ENCODE measurements at regions not wholly inside any gene's neighbourhood (a gene's known extent, or its start where the extent isn't known, plus 50 kb on each side); places are given as distances from the start of the nearest gene placed in this dataset.

DNA sequence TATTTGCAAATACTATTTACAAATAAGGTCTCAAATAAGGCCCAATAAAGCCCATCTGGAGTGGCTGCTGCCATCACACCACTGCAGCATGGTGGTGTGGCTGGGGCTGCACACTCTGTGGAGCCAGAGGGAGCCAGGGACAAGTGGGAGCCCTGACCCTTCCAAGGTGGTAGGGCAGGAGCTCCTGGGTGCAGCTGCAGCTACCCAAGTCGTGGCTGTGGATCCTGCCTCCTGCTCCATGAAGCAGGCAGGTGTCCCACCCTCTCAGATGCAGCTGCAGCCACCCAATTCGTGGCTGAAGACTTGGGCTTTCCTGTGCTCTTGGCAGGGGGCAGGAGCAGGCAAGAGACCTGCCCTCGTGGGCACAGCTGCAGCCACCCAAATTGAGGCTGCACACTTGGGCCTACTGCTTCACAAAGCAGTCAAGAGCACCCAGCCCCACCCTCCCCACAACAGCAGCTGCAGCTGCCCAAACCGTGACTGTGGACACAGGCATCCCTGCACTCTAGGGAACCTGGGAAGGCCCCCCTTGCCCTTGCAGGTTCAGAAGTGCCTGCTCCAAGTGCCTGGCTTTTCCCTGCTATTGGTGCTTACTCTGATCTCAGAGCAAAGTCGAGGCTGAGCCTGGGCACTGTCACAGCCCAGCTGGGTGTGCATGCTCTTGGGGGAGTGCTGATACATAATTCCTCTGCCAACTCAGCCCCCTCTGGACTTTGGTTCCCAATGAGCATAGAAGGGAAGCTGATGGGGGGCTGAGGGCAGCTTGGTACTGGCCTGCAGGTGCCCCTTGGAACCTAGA lies 614.8 kb downstream of the PCDH18 start:
- no peak for DNase-seq

DNA sequence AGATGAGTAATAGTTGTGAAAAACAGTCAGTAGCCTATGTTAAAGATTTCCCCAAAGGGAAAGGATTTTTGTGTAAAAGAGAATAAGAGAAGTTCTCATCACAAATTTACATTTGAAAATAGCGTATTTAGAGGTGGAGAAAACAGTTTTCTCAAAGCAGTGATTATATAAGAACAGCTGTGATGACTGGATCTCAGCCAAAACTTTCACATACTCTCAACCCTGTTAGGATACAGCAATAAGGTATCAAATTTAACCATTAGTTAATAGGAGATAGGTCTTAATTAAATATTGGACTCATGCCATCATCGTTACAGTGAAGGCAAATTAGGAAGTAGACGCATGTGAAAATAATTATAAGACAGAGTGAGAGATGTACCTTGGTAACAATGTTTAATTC lies 622.7 kb downstream of the PCDH18 start:
- no peak for DNase-seq

DNA sequence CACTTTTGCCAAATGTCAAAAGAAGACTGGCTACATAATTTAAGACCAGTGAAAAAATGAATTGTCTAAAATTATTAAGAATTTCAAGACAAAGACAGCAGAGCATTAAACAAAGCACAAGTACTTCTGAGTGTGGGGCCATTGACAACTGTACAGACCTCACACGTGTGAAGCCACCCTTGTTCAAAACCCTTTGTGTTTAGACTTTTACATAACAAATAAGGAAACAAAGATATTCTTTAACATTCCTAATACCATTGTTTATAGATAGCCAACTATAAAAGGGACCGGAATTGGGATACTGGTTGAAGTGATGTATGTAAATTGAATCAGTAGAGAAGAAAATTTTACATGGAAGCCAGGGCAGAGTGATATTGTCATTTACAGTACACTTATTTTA lies 624.2 kb downstream of the PCDH18 start:
- DNase-seq: no peak

DNA sequence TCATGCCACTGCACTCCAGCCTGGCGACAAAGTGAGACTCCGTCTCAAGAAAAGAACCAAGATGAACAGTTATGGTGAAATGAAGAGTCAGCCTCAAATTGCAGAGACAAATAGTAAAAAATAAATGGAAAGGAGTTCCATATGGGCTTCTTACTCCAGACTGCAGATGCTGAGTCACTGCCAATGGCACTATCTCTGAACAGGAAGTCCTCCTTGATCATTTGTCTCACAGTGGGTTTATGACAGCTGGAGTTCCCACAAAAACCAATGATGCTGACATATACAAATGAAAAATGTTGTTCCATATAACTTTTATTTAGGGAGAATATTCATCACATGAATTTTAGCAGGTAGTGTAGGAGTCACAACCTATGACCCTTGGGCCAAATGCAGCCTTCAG lies 631.6 kb downstream of the PCDH18 start:
- no peak for DNase-seq

DNA sequence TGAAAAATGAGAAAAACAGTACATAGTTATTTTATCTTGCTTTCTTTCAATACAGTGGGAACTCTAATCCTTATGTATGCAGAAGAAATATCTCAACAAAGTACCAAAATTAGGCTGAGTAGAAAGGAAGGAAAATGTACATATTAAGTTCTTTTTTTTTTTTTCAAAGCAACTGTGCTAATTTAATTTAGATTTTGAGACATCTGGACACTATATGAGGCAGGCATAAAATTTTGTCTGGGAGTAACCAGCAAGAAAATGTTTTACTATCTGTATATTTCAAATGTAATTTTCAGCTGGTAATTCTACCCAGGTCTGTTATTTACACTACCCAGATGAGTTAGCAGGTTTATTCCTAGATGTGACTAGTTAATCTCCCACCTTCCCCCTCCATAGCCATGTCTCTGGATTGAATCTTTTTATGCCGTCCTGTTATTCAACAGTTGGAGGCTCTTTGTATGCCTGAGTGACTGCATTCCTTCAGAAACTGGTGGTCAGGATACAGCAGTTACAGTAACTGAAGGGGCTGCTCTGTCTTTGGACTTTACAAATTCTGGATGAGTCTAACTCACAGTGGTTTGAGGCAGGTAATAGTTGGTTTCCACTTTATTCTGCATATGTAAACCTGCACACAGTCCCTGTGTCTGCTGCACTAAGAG lies 633.6 kb downstream of the PCDH18 start:
- DNase-seq: no peak

DNA sequence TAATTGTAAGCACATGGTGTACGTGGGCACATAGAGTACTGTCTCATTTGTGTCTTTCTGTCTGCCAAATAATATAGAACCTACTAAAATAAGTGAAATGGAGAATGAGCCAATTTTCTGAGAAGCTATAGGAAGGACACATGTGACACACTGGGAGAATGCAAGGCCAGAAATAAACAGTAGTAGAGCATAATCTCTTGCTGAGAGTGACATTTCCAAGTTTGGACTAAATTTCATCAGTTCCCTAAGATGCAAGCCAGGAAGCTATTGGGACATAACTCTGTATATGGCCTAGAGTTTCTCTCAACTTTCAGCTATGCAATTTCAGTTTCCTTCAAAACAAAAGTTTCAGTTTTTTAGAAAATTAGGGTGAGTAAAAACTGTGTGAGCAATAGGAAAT lies 638.7 kb downstream of the PCDH18 start:
- no peak for DNase-seq

DNA sequence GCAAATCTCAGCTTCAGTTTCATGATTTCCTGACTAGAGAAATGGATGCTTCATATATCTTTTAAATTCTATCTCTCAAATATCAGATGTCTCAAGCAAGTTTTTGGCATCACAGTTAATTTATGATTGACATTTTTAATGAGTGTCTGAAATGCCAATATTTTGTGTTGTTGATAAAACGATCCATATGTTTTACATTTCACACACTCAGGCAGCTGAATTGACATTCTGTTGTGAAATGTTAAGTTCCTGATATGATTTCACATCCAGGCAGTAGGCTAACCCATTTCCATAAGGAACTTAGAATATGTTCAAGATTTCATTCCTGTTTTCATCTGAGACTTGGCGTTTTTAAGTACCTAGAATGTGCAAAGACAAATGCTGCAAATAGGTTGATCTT lies 650.6 kb downstream of the PCDH18 start:
- DNase-seq: no peak

DNA sequence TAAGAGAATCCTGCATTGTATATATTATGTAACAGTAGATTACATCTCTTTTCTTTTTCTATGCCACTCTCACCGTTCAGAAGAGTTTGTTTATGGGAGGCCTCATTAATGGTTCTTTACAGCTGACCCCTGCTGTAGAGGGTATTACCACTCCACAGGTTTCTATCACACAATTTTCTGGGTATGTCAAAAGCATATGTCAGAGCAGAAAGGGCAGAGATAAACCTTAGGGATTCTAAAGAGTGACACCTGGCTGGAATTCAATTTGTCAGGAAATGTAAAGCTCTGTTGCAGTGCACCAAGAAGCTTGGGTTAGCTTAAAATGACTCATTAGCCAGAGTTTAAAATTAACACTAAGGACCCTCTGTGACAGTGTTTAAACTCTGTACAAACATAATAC lies 658.7 kb downstream of the PCDH18 start:
- no peak for DNase-seq

DNA sequence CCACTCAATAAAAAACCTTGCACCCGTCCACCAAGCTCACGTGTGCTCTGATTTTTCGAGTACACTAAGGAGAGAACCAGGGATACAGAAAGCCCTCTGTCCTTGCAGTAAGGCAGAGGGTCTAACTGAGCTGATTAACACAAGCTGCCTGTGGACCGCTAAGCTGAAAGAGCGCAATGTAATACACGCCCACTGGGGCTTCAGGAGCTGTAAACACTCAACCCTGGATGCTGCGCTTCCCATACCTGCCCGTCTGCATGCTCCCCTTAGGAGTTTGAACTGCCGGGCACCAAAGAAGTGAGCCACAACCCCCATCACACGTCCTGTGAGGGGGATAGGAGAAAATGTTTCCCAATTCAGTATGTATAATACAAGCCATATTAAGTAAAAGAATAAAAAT lies 664.8 kb downstream of the PCDH18 start:
- DNase-seq: no peak

DNA sequence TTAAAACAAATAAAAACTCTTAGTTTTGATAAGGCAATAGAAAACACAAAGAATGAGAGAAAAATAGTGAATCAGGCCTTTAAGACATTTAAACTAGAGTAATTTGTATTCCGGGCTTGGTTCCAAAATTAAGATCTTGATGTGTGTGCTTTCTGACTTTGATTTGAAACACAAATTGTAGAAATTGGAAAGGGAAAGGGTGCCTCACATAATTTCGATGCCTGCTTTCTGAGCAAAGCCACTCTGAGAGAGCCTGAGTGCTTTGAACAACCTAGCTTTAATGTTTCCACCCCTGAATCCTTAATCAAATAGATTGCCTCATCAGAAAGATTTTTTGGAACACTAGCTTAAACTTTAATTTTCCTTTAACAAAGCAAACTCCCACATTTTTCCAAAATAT lies 666.8 kb downstream of the PCDH18 start:
- DNase-seq: no peak

DNA sequence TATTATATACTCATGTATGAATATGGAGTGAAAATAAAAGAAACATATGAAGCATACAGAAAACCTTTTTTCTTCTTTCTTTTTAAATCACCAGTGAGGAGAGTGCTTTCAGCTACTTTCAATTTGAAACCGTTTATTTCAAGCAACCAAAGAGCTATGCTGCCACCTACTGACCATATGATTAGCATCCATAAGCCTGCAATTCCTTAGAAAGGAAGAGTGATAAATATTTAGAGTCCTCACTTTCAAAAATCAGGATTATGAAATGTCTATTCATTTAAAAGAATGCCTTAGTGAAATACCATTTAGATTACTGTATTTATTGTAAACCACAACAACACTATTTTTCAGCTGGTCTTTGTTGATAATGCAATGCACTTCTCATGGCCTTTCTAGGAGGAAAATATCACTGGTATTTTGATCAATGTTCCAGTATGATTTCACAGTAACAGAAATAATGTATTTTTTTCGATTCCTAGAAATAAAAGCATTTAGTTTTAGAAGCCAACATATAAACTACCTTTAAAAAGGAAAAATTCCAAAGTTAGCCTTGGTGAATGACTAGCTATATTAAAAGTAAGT lies 667.6 kb downstream of the PCDH18 start:
- DNase-seq: no peak

DNA sequence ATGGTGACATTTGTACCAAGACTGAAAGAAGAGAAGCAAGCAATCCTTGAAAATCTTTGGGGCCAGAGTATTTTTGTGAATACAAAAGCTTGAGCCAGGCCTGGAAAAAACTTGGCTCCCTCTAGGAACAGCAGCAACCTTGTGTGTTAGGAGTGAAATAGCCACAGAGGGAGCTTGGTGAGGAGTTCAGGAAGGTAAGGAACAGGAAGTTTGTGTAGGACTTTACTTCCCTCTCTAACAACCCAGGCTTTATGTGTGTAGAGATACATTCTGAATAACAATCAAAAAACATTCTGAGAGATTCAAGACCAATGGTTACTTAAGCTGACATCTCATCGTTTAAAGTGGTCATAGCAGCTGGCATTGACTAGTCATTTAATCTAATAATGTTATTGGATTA lies 668.5 kb downstream of the PCDH18 start:
- DNase-seq: no peak

DNA sequence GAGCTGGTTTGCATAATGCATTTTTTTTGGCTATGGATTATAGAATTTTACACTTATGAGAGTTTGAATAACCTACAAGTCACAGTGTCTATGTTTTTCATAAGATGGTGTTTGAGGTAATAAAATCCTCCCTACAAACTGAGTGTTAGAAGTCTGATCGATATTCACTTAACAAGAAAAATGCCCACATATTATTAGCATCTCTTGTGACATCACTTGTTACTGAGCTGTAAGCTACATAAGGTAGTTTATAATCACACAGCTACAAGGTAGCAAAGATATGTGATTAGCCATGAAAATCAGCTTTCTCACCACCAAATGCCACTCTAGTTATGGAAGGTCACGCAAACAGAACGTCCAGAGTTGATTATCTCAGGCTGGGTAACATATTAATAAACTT lies 669.6 kb downstream of the PCDH18 start:
- no peak for DNase-seq

DNA sequence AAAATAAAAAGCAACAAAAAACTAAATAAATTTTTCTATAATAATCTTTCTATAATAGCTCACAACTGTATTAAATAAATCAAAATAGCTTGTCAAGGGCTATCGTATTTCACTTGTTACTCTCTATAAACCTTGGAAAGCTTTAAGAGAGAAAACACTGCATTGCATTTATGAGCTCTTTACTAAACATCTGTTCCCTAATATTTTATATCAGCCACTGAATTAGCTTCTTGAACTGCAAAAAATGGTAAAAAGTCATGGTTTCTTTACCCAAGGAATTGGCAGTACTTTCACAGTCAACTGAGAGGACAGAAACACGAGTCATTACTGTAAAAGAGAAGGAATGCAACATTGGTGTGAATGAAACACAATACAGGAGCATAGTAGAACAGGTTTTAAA lies 671.2 kb downstream of the PCDH18 start:
- DNase-seq: no peak

DNA sequence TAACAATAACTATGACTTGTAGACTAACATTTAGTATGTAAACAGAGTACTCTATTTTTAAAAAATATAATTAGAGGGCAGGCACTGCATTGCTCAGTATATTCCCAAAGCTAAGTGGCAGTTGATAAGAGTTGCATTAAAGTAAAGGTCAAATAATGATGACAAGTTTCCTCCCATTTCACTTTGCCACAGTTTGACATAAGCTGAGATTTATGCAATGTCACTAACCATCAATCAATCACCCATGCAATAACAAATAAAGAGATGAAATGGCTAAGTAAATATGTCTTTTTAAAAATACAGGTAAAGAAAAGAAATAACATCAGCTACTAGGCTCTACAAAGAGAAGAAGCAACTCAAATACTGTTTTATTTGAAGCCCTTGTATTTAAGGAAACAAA lies 673.4 kb downstream of the PCDH18 start:
- DNase-seq: no peak

DNA sequence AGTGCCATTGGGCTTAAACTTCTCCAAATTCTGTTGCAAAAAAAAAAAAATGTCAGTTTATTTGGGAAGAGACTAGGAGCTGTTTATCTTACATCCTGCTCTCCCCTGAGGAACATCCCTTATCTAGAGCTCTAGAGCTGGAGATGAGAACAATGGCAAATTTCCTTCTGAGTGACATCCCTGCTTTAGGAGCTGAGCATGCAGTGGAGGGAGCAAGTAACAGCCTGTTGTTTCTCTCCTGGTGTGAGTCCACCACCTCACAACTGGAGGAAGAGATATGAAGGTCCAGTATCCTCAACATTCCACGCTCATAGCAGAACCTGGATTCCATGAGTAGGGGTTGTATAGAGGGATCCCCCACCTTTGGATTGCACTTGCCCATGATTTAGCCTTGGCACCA lies 676.4 kb downstream of the PCDH18 start:
- no peak for DNase-seq

DNA sequence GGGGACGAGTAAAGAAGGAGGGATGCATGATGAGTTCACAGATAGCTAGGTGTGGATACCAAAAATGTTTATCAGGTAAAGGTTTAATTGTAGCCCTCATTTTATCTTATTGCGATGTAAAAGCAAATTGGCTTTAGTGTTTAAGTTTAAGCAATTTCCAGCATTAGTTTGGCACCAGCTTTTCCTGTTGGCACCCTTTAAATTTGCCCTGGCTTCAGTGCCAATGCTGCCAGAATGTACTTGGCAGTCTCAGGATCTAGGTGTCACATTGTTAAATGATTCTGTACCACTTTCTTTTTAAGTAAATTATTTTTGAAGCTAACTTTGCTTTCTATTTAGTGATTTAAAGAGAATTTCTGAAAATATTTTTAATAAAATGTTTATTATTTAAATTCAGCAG lies 681.8 kb downstream of the PCDH18 start:
- DNase-seq: no peak

DNA sequence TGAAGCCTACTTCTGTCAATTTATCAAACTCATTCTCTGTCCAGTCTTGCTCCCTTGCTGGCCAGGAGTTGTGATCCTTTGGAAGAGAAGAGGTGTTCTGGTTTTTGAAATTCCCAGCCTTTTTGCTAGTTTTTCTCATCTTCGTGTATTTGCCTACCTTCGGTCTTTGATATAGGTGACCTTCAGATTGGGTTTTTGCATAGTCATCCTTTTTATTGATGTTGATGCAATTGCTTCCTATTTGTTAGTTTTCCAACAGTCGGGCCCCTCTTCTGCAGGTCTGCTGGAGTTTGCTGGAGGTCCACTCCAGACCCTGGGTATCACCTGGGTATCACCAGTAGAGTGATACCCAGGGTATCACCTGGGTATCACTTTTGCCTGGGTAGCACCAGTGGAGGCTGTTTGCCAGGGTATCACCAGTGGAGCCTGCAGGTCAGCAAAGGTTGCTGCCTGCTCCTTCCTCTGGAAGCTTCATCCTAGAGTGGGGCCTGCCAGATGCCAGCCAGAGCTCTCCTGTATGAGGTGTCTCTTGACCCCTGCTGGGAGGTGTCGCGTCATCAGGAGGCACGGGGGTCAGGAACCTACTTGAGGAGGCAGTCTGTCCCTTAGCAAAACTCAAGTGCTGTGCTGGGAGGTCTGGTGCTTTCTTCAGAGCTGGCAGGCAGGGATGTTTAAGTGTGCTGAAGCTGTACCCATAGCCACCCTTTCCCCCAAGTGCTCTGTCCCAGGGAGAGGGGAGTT lies 684.2 kb downstream of the PCDH18 start:
- DNase-seq: no peak

DNA sequence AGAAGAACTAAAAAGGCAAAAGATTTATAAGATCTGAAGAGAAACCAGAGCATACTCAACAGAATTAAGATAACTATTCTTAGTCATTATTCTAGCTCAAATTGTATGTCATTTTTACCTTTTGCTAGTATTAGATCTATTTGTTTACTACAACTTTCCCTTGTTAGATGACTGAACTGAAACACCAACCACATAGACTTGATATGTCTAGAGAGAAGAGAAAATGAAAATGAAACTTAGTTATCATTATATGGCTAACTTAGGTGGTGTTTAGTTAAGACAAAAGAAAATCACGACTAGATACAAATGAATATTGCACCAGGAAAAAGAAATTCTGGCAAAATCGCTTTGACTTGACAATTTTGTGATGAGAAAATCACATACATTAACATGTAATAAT lies 690.8 kb downstream of the PCDH18 start:
- DNase-seq: no peak

DNA sequence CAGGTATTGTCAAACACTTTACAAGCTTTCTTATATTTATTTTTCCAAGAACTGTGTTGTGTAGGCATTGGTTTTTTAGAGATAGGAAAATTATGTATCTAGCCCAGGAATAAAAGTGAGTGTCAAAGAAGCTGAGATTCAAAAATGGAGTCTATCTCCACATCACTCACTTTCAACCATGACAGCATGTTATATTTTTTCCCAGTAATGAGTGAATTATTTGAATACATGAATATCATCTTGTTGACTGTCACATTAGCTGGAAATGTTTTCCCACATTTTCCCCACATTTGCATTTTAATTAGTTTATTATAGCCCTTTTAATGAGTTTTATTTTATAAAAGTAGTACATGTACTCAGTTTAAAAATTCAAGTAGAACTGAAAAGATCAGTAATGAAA lies 693.7 kb downstream of the PCDH18 start:
- no peak for DNase-seq

DNA sequence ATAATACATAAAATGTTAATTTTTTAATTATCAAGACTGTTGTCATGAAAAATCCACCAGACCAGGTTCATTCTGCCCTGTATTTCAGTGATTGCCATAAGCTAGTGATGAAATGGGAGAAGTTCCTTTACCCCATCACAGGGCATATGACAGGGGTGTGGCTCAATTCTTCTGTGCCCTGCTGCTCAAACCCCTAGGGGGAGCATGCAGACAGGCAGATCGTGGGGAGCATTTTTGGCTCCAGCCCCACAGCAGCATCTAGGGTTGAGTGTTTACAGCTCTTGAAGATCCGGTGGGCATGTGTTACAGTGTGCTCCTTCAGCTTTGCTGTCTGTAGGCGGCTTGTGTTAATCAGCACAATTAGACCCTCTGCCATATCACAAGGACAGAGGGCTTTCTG lies 700.7 kb downstream of the PCDH18 start:
- DNase-seq: no peak

DNA sequence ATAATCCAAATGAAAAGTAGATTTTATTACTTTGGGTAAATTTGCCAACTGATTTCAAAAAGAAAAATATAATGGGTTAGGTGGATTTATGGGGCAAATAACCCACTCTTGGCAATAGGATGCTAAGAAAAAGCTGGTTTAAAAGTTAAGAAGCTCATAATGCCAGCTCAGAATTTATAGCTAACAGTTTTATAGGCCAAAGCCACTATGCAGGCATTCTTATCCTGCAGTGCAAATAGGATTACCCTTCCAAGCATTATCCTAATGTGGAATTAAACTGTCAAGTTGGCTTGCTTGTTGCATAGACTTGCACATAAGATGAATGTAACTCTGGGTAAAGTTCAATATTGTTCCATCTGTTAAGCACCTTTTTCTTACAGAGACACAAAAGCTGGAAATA lies 703.0 kb downstream of the PCDH18 start:
- no peak for DNase-seq

DNA sequence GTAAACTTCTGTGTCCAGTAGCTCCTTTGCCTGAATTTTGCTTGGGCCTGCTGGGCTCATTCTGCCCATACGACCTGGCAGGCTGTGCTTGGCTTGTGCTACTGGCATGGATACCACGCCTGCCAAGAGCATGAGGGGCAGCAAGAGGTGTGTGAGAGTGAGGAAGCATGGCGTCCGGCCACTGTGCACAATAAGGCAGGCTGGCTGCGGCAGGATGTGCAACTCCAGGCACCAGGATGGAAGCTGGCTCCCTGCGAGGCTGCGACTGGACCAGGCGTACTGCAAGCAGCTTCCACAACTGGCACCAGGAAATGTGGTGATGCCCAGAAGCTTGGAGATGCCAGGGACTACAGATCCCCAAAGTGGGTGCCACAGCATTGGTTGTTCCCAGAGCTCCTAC lies 709.3 kb downstream of the PCDH18 start:
- no peak for DNase-seq

DNA sequence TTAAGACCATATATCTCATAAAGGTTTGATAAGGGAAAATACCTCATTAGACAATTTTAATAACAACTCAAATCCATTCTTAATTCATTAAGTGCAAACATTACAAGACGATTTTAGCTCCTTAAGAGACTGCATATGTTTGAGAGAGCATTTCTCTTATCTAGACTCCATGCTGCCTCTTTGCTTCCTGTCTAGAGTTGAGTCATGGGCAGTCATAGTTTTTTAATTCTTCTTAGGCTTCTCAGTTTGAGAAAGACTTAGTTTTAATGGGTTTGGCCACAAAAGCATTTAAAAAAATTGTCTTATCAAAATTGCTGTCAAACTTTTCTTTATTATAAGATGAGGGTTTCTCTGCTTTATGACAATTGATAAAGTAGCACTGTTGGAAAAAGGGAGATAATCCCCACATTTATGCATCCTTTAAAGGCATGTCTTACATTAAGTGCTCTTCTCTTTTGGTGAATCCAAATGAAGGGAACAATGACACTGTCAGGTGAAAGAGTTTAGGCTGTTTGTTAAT lies 713.4 kb downstream of the PCDH18 start:
- no peak for DNase-seq

Data from right forelimb (tissue), 1 donor.